ENCODE measurements at regions not wholly inside any gene's neighbourhood (a gene's known extent, or its start where the extent isn't known, plus 50 kb on each side); places are given as distances from the start of the nearest gene placed in this dataset.

- TF ChIP-seq ZNF19 (tag by site-specific recombination; IDR thresholded peaks at IDR 0.05; ENCODE audit: low read depth): no peak
- no peak for TF ChIP-seq ZNF624 (tag by site-specific recombination; IDR thresholded peaks at IDR 0.05)
- no peak for TF ChIP-seq CTCF (tag by site-specific recombination; IDR thresholded peaks at IDR 0.05)
- TF ChIP-seq ZNF16 (tag by site-specific recombination; IDR thresholded peaks at IDR 0.05; ENCODE audit: low read depth): no peak
- TF ChIP-seq ZNF548 (tag by site-specific recombination; IDR thresholded peaks at IDR 0.05): no peak
- no peak for TF ChIP-seq ZNF169 (tag by site-specific recombination; IDR thresholded peaks at IDR 0.05)
Measured at GRCh38 chr6:15811107-15811506, 148.3 kb upstream of the DTNBP1 start.
